ENCODE measurements at regions not wholly inside any gene's neighbourhood (a gene's known extent, or its start where the extent isn't known, plus 50 kb on each side); places are given as distances from the start of the nearest gene placed in this dataset.

DNA sequence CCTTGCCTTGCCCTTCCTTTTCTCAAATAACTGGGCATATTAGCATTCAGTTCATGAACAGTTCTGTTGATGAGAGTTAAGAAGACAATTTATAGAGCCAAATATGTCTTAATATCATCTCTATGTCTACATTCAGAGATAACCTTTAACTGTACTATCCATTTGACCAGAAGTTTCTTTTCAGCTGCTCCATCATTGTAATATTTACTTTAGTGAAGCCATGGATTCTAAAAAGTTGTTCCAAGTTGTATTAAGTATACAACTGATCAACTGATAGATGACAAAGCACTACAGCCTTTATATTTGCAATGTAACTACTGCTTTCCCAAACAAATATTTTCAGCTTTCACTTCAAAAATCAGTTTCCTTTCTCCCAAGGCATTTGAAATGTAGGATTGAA is 1252.7 kb downstream of the EPHA7 start:
- no peak for DNase-seq (ENCODE audit: low read depth)
- no peak overlapping the region for H3K4me3 ChIP-seq (ENCODE audit: low read depth, low read length)
- TF ChIP-seq, protein P1, sequence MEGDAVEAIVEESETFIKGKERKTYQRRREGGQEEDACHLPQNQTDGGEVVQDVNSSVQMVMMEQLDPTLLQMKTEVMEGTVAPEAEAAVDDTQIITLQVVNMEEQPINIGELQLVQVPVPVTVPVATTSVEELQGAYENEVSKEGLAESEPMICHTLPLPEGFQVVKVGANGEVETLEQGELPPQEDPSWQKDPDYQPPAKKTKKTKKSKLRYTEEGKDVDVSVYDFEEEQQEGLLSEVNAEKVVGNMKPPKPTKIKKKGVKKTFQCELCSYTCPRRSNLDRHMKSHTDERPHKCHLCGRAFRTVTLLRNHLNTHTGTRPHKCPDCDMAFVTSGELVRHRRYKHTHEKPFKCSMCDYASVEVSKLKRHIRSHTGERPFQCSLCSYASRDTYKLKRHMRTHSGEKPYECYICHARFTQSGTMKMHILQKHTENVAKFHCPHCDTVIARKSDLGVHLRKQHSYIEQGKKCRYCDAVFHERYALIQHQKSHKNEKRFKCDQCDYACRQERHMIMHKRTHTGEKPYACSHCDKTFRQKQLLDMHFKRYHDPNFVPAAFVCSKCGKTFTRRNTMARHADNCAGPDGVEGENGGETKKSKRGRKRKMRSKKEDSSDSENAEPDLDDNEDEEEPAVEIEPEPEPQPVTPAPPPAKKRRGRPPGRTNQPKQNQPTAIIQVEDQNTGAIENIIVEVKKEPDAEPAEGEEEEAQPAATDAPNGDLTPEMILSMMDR (conservative IDR thresholded peaks at IDR 0.05; ENCODE audit: low read depth, low read length), result no peak

DNA sequence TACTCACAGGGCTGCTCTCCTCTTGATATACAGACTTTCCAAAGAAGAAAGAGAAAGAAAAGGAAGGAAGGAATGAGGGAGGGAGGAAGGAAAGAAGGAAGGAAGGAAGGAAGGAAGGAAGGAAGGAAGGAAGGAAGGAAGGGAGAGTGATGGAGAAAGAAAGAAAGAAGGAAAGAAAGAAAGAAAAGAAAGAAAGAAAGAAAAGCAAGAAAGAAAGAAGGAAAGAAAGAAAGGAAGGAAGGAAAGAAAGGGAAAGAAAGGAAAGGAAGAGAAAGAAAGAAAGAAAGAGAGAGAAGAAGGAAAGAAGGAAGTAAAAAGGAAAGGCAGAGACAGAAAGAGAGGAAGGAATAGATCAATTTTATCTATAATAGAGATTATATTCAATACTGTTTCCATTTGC is 1257.4 kb downstream of the EPHA7 start:
- TF ChIP-seq, protein P1 (conservative IDR thresholded peaks at IDR 0.05; ENCODE audit: low read depth, low read length), result no peak
- H3K4me3 ChIP-seq (ENCODE audit: low read depth, low read length), result no peak overlapping the region
- DNase-seq (ENCODE audit: low read depth), result no peak

DNA sequence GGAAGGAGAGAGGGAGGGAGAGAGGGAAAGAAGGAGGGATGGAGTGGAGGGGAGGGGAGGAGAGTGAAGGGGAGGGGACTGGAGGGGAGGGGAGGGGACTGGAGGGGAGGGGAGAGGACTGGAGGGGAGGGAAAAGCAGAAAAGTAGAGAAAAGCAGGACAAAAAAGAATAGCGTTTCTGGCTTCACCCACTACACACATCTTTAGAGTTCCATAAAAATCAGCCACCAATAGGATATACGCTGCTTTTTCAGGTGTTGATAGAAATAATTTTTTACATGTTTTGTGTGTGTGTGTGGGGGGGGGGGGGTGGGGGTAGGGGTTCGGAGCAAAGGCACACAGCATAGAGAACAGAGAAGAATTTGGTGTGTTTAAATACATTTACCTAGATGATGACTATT is 1259.1 kb downstream of the EPHA7 start:
- no peak overlapping the region for H3K4me3 ChIP-seq (ENCODE audit: low read depth, low read length)
- DNase-seq (ENCODE audit: low read depth), result no peak
- TF ChIP-seq, protein P1 (conservative IDR thresholded peaks at IDR 0.05; ENCODE audit: low read depth, low read length), result no peak

DNA sequence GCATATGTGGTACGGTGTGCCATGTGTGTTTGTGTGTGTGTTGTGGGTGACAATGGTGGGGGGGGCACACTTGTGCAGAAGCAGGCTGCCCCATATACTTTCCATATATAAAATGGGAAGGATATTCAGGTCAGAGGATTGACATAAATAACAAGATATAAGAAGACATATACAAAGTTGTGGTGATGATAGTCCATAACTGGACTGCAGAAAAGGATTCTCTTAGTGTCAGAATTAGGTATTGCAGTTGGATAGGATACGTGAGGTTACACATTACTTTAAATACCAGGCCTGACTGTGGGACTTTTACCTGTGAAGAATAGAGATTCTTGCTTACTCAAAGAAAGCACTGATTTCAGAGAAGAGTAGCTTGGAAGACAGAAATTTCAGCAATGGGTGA is 1260.3 kb downstream of the EPHA7 start:
- H3K4me3 ChIP-seq (ENCODE audit: low read depth, low read length), result no peak overlapping the region
- TF ChIP-seq, protein P1 (conservative IDR thresholded peaks at IDR 0.05; ENCODE audit: low read depth, low read length), result no peak

DNA sequence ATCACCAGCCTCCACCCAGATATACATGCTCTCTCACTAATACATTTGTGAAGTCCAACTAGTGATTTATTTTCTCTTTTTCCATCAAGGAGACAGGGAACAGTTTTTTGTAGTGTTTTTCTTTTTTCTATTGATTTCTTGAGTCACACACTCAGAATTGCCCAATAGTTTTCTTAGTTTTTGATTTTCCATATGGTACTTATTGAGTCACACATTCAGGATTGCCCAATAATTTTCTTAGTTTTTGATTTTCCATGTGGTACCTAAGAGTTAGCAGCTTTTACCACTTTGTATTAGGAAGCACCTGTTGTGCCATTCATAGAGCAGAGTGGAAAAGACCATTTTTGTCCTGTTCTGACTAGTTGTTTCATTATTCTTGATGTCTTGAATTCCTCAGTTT is 1268.8 kb downstream of the EPHA7 start:
- TF ChIP-seq, protein P1 (conservative IDR thresholded peaks at IDR 0.05; ENCODE audit: low read depth, low read length), result no peak
- DNase-seq (ENCODE audit: low read depth), result no peak
- no peak overlapping the region for H3K4me3 ChIP-seq (ENCODE audit: low read depth, low read length)

More for the DNA sequence above, 1260.3 kb downstream of the EPHA7 start:
- no peak for DNase-seq (ENCODE audit: low read depth)

DNA sequence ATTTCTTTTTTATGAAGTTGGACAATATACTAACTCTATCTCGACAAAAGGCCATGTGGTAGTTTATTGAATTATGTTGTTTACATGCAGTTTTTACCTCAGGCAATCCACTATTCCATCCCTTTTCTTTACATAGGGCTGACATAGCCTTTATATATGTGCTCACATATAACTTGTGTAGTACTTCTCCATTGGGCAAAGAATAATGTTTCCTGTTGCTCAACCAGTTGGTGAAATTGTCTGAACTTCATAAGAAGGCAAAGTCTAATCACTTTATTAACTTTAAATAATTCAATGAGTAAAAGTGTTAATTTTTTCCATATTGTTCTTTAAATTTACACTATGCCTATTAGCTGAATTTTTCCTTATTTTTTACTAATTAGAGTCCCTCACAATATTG is 1272.1 kb downstream of the EPHA7 start:
- no peak for DNase-seq (ENCODE audit: low read depth)
- TF ChIP-seq, protein P1 (conservative IDR thresholded peaks at IDR 0.05; ENCODE audit: low read depth, low read length), result no peak
- no peak overlapping the region for H3K4me3 ChIP-seq (ENCODE audit: low read depth, low read length)

DNA sequence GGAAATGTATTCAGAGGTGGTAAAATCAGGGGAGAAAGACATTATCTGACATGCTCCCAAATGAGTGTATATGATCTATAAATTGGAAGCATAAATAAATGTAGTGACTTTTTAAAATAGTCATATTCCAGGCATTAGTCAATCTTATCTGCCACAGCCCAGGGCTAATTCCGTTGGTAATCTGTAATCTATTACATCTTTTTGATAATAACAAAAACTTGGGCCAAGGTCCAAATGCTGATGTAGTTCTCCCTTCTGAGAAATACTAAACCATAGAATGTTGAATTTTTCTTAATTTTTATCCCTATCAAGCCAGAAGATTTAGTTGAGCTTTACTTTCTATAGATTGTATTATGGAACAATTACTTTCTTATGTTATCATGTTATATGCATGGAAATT is 1279.8 kb downstream of the EPHA7 start:
- TF ChIP-seq, protein P1 (conservative IDR thresholded peaks at IDR 0.05; ENCODE audit: low read depth, low read length), result no peak
- no peak for DNase-seq (ENCODE audit: low read depth)

More for the DNA sequence above, 1279.8 kb downstream of the EPHA7 start:
- H3K4me3 ChIP-seq (ENCODE audit: low read depth, low read length), result no peak overlapping the region
